IMR-90 (cell line): ENCODE measurements at regions not wholly inside any gene's neighbourhood (a gene's known extent, or its start where the extent isn't known, plus 50 kb on each side); places are given as distances from the start of the nearest gene placed in this dataset.

ENCODE experiments used
- ATAC-seq: fragments of 200-7000 bp; cut with Tn5 transposase; 2 replicates; pipeline ENCODE4 v1.9.1; 2020; ENCODE audit warnings: low read depth, mild to moderate bottlenecking, moderate library complexity
- BruUV-seq: library from RNA; stranded (reverse); fragments of 400-500 nt; replicated peaks from 2 replicates; lab custom pipeline; 2021; lab: Mats Ljungman, UMichigan
- CTCF ChIA-PET: fragments of 300-600 bp; formaldehyde crosslinking; extraction: SDS; loops from one replicate; lab custom pipeline; 2021; ENCODE audit warnings: antibody characterized with exemption; lab: Yijun Ruan, JAX
- POLR2A ChIA-PET: fragments of 300-600 bp; sonication (Branson Sonifier 250); formaldehyde crosslinking; loops from one replicate; lab custom pipeline; 2022; ENCODE audit warnings: antibody characterized with exemption; ENCODE audit not compliant: unreplicated experiment; lab: Charles Lee
- DNase-seq: peaks from one replicate; pipeline ENCODE4 v3.0.0; 2013
- H2AFZ ChIP-seq: replicated peaks from 2 replicates; pipeline ENCODE3; 2013; ENCODE audit warnings: low read length, mild to moderate bottlenecking; ENCODE audit not compliant: poor library complexity
- H2AK5ac ChIP-seq: 2 replicates; pipeline ENCODE4 v1.6.1; 2013; ENCODE audit warnings: low read depth, low read length, inconsistent platforms
- H2AK9ac ChIP-seq: replicated peaks from 2 replicates; pipeline ENCODE3; 2013; ENCODE audit warnings: mild to moderate bottlenecking, low read depth, low read length, moderate library complexity; ENCODE audit not compliant: poor library complexity
- H2BK120ac ChIP-seq: 2 replicates; pipeline ENCODE4 v1.6.1; 2013; ENCODE audit warnings: low read depth, low read length, inconsistent platforms
- H2BK15ac ChIP-seq: 3 replicates; pipeline ENCODE4 v1.6.1; 2013; ENCODE audit warnings: low read depth, low read length, inconsistent platforms
- H2BK20ac ChIP-seq: 2 replicates; pipeline ENCODE4 v1.6.1; 2013; ENCODE audit warnings: low read depth, mild to moderate bottlenecking, inconsistent platforms, low read length, moderate library complexity
- H2BK5ac ChIP-seq: 2 replicates; pipeline ENCODE4 v1.6.1; 2013; ENCODE audit warnings: mild to moderate bottlenecking, low read depth, low read length, inconsistent platforms; ENCODE audit not compliant: poor library complexity, severe bottlenecking
- H3K14ac ChIP-seq: replicated peaks from 2 replicates; pipeline ENCODE4 v1.6.1; 2013; ENCODE audit warnings: low read depth, low read length, inconsistent platforms
- H3K18ac ChIP-seq: 2 replicates; pipeline ENCODE4 v1.6.1; 2013; ENCODE audit warnings: low read depth, low read length, control low read depth
- H3K23ac ChIP-seq: 2 replicates; pipeline ENCODE4 v1.6.1; 2013; ENCODE audit warnings: low read depth, low read length, inconsistent platforms
- H3K27ac ChIP-seq: 2 replicates; pipeline ENCODE4 v1.5.1; 2013; ENCODE audit warnings: mild to moderate bottlenecking, control low read depth, low read length; ENCODE audit not compliant: insufficient read depth
- H3K27me3 ChIP-seq: 2 replicates; pipeline ENCODE4 v1.6.1; 2013; ENCODE audit warnings: low read length; ENCODE audit not compliant: control insufficient read depth, insufficient read depth
- H3K36me3 ChIP-seq: 2 replicates; pipeline ENCODE4 v1.6.1; 2013; ENCODE audit warnings: low read length, mixed read lengths; ENCODE audit not compliant: control insufficient read depth, insufficient read depth
- H3K4ac ChIP-seq: 2 replicates; pipeline ENCODE4 v1.6.1; 2013; ENCODE audit warnings: low read depth, low read length, inconsistent platforms
- H3K4me1 ChIP-seq: 2 replicates; pipeline ENCODE4 v1.6.1; 2013; ENCODE audit warnings: low read length, mixed read lengths; ENCODE audit not compliant: control insufficient read depth, insufficient read depth
- H3K4me2 ChIP-seq: 2 replicates; pipeline ENCODE4 v1.6.1; 2013; ENCODE audit warnings: low read depth, mild to moderate bottlenecking, control low read depth, low read length, moderate library complexity
- H3K4me3 ChIP-seq: 2 replicates; pipeline ENCODE4 v1.5.1; 2013; ENCODE audit warnings: low read depth, mild to moderate bottlenecking, control low read depth, low read length, moderate library complexity; ENCODE audit not compliant: insufficient read depth
- H3K56ac ChIP-seq: 2 replicates; pipeline ENCODE4 v1.6.1; 2013; ENCODE audit warnings: low read length, inconsistent platforms; ENCODE audit not compliant: insufficient read depth; ENCODE audit errors: extremely low read depth
- H3K79me1 ChIP-seq, 2 experiments: 2 replicates each; pipeline ENCODE4 v1.6.1; 2013; ENCODE audit warnings: low read length in 2 of 2, inconsistent platforms in 1 of 2, low read depth in 1 of 2
- H3K9ac ChIP-seq: 2 replicates; pipeline ENCODE4 v1.6.1; 2013; ENCODE audit warnings: low read depth, low read length, control low read depth
- H3K9me1 ChIP-seq: 2 replicates; pipeline ENCODE4 v1.6.1; 2013; ENCODE audit warnings: low read length, inconsistent platforms; ENCODE audit not compliant: insufficient read depth
- H3K9me3 ChIP-seq: 2 replicates; pipeline ENCODE4 v1.6.1; 2013; ENCODE audit warnings: low read length; ENCODE audit not compliant: control insufficient read depth, insufficient read depth
- H4K20me1 ChIP-seq: 2 replicates; pipeline ENCODE4 v1.6.1; 2013; ENCODE audit warnings: low read length, inconsistent platforms; ENCODE audit not compliant: insufficient read depth
- H4K5ac ChIP-seq: 2 replicates; pipeline ENCODE4 v1.6.1; 2013; ENCODE audit warnings: mild to moderate bottlenecking, low read depth, low read length, control low read depth
- H4K8ac ChIP-seq, 2 experiments: 2 replicates each; pipeline ENCODE4 v1.6.1; 2013; ENCODE audit warnings: low read depth in 2 of 2, low read length in 2 of 2, control low read depth in 1 of 2, inconsistent platforms in 1 of 2
- H4K91ac ChIP-seq: 2 replicates; pipeline ENCODE4 v1.6.1; 2013; ENCODE audit warnings: low read depth, low read length, inconsistent platforms; ENCODE audit not compliant: insufficient read depth
- BHLHE40 ChIP-seq: fragments of 150-350 bp; IDR thresholded peaks from 2 replicates; pipeline ENCODE4 v1.6.1; 2016; ENCODE audit warnings: mild to moderate bottlenecking, low read depth, low read length
- CEBPB ChIP-seq: IDR thresholded peaks from 2 replicates; pipeline ENCODE4 v1.6.1; 2012; ENCODE audit warnings: low read depth, low read length, improper control_type of control experiment
- CHD1 ChIP-seq: IDR thresholded peaks from 2 replicates; pipeline ENCODE4 v1.6.1; 2012; ENCODE audit warnings: low read depth, low read length, improper control_type of control experiment
- CTCF ChIP-seq: conservative IDR thresholded peaks from 2 replicates; pipeline ENCODE4 v1.5.1; 2012; ENCODE audit warnings: mild to moderate bottlenecking, low read depth, low read length, improper control_type of control experiment
- ELK1 ChIP-seq: fragments of 150-350 bp; IDR thresholded peaks from 2 replicates; pipeline ENCODE4 v1.6.1; 2016; ENCODE audit warnings: low read depth, mild to moderate bottlenecking, low read length, moderate library complexity, borderline replicate concordance
- FOS ChIP-seq: fragments of 150-350 bp; IDR thresholded peaks from 2 replicates; pipeline ENCODE4 v1.6.1; 2016; ENCODE audit warnings: low read depth, low read length
- MAFK ChIP-seq: IDR thresholded peaks from 2 replicates; pipeline ENCODE4 v1.6.1; 2012; ENCODE audit warnings: low read depth, low read length, improper control_type of control experiment
- MAZ ChIP-seq: IDR thresholded peaks from 2 replicates; pipeline ENCODE4 v1.6.1; 2012; ENCODE audit warnings: low read depth, mild to moderate bottlenecking, low read length, improper control_type of control experiment, moderate library complexity, borderline replicate concordance
- MXI1 ChIP-seq: IDR thresholded peaks from 2 replicates; pipeline ENCODE4 v1.6.1; 2012; ENCODE audit warnings: low read depth, mild to moderate bottlenecking, low read length, moderate library complexity, borderline replicate concordance
- NFE2L2 ChIP-seq: fragments of 150-350 bp; IDR thresholded peaks from 2 replicates; pipeline ENCODE4 v1.6.1; 2016; ENCODE audit warnings: low read depth, mild to moderate bottlenecking, low read length
- POLR2A ChIP-seq: IDR thresholded peaks from 2 replicates; pipeline ENCODE4 v1.6.1; 2012; ENCODE audit warnings: mild to moderate bottlenecking, low read depth, low read length
- RAD21 ChIP-seq: IDR thresholded peaks from 2 replicates; pipeline ENCODE4 v1.6.1; 2012; ENCODE audit warnings: low read length, improper control_type of control experiment
- RCOR1 ChIP-seq: IDR thresholded peaks from 2 replicates; pipeline ENCODE4 v1.6.1; 2012; ENCODE audit warnings: mild to moderate bottlenecking, low read length, improper control_type of control experiment; ENCODE audit not compliant: insufficient replicate concordance
- RFX5 ChIP-seq: IDR thresholded peaks from 2 replicates; pipeline ENCODE4 v1.8.0; 2012; ENCODE audit warnings: low read depth, mild to moderate bottlenecking, low read length, moderate library complexity
- SMC3 ChIP-seq: fragments of 150-350 bp; IDR thresholded peaks from 2 replicates; pipeline ENCODE4 v1.6.1; 2016; ENCODE audit warnings: low read depth, mild to moderate bottlenecking, antibody characterized with exemption, low read length, moderate library complexity
- USF2 ChIP-seq: fragments of 150-350 bp; IDR thresholded peaks from 2 replicates; pipeline ENCODE4 v1.6.1; 2017; ENCODE audit warnings: mild to moderate bottlenecking, antibody characterized with exemption, low read length, low read depth
- WGBS, 2 experiments: methylation state at CpG; one replicate each; pipeline versions ENCODE4 v1.1.5 to v1.1.7; 2013; ENCODE audit warnings: missing lambda C conversion rate in 2 of 2; ENCODE audit not compliant: insufficient read length in 1 of 2; ENCODE audit errors: extremely low coverage in 2 of 2; 5-methylcytosine and 5-hydroxymethylcytosine counted together
- dilution Hi-C: fragments of 300-500 bp; cut with HindIII; formaldehyde crosslinking; loops from one replicate; pipeline ENCODE4 v1.14.3; 2018; ENCODE audit warnings: low sequenced_read_pairs; ENCODE audit not compliant: unreplicated experiment
- in situ Hi-C: fragments of 300-500 bp; cut with MboI; formaldehyde crosslinking; loops from 3 replicates; pipeline ENCODE4 v1.14.3; 2019; ENCODE audit warnings: low sequenced_read_pairs, inconsistent platforms, mixed read lengths
- intact Hi-C: fragments of 100-400 bp; cut with micrococcal nuclease; formaldehyde crosslinking; loops from 2 replicates; pipeline ENCODE4 v1.10.0; 2022

- CTCF ChIA-PET = no interaction called here
- H4K5ac ChIP-seq = no peak overlapping the region
- dilution Hi-C loops = no loop called here
These were observed 195.1 kb downstream of the ICOS start for GRCh38 chr2:204131621-204132020.

More at GRCh38 chr2:204131621-204132020, 195.1 kb downstream of the ICOS start:
- Histone ChIP-seq H2BK20ac (no peak overlapping the region), H3K9me1 (no peaks in the 10 kb centered on the region), H3K56ac (no peak overlapping the region), H2AK5ac (no peak overlapping the region), H4K91ac (no peak overlapping the region), H2AFZ (no peak overlapping the region), H3K14ac (no peak overlapping the region), H2AK9ac (no peak overlapping the region), H3K79me1 (no peaks in the 10 kb centered on the region), H3K4ac (no peak overlapping the region), H2BK120ac (no peak overlapping the region), H3K27me3 (peaks cover 8% of the 10 kb centered on the region), H2BK5ac (no peak overlapping the region), H3K27ac (no peak overlapping the region), H4K20me1 (no peaks in the 10 kb centered on the region), H2BK15ac (no peak overlapping the region), H3K4me2 (no peak overlapping the region), H3K18ac (no peak overlapping the region), H3K36me3 (no peaks in the 10 kb centered on the region), H3K9me3 (no peaks in the 10 kb centered on the region), H3K23ac (no peak overlapping the region), H4K8ac (no peak overlapping the region), H3K9ac (no peak overlapping the region), H3K4me3 (no peak overlapping the region), H3K4me1 (no peaks in the 10 kb centered on the region)
- in situ Hi-C loops (no loop called here), intact Hi-C loops (no loop called here)
- BruUV-seq = no TSS peak
- DNase-seq (no peak), ATAC-seq (no peak)
- TF ChIP-seq BHLHE40 (no peak), MAFK (no peak), MAZ (no peak), RFX5 (no peak), ELK1 (no peak), CEBPB (no peak), SMC3 (no peak), RCOR1 (no peak), CTCF (no peak), POLR2A (no peak), MXI1 (no peak), FOS (no peak), USF2 (no peak), RAD21 (no peak), CHD1 (no peak), NFE2L2 (no peak)
- WGBS, 2 experiments = no CpG with 5 or more reads among the region's 1 CpG
- POLR2A ChIA-PET = no interaction called here
